Erythroblast (primary cell): ENCODE measurements at regions not wholly inside any gene's neighbourhood (a gene's known extent, or its start where the extent isn't known, plus 50 kb on each side); places are given as distances from the start of the nearest gene placed in this dataset.
"Not testable (repeated sequence)": the region's sequence is repeated elsewhere in the genome, so short reads cannot be mapped to it uniquely, and the experiment has no call there.

ENCODE experiments used
- DNase-seq, 2 experiments: peaks; one replicate each; lab custom pipeline; 2025; lab: John Stamatoyannopoulos, UW
- GATA1 ChIP-seq: IDR thresholded peaks from 2 replicates; pipeline ENCODE4 v1.6.1; 2011; ENCODE audit warnings: low read depth, mild to moderate bottlenecking, control low read depth, low read length, moderate library complexity
- POLR2A ChIP-seq: IDR thresholded peaks from 2 replicates; pipeline ENCODE4 v1.6.1; 2011; ENCODE audit warnings: mild to moderate bottlenecking, low read length

GRCh38 chr6:85017352-85017751, 253.0 kb upstream of the TBX18 start:
- DNase-seq, result no peak
- TF ChIP-seq GATA1, result no peak

- no peak for DNase-seq
- no peak for TF ChIP-seq GATA1
- TF ChIP-seq POLR2A, result no peak
Measured at GRCh38 chr6:85016726-85017125, 252.3 kb upstream of the TBX18 start.

- peak in 1 of 2 experiments; percentile 24 for DNase-seq
- TF ChIP-seq GATA1, result no peak
- TF ChIP-seq POLR2A, result no peak
Measured at GRCh38 chr6:85015396-85015990, 251.1 kb upstream of the TBX18 start.

- TF ChIP-seq POLR2A (no peak), GATA1 (no peak)
Measured at GRCh38 chr6:85010865-85011264, 246.5 kb upstream of the TBX18 start.

GRCh38 chr6:85008296-85009009, 244.1 kb upstream of the TBX18 start:
- TF ChIP-seq POLR2A, result no peak
- TF ChIP-seq GATA1, result no peak
- DNase-seq, result no peak

More at GRCh38 chr6:85010865-85011264, 246.5 kb upstream of the TBX18 start:
- DNase-seq, result no peak

GRCh38 chr6:85006362-85006761, 242.0 kb upstream of the TBX18 start:
- TF ChIP-seq POLR2A (no peak), GATA1 (no peak)
- DNase-seq, result no peak

GRCh38 chr6:85005494-85005893, 241.1 kb upstream of the TBX18 start:
- TF ChIP-seq POLR2A, result no peak
- TF ChIP-seq GATA1, result no peak
- DNase-seq, result no peak

- no peak for TF ChIP-seq POLR2A
- no peak for TF ChIP-seq GATA1
- no peak for DNase-seq
Measured at GRCh38 chr6:85004361-85004995, 240.1 kb upstream of the TBX18 start.

GRCh38 chr6:85002847-85003246, 238.4 kb upstream of the TBX18 start:
- DNase-seq, result no peak
- TF ChIP-seq GATA1 (no peak), POLR2A (no peak)

- DNase-seq, result no peak
- TF ChIP-seq POLR2A (no peak), GATA1 (no peak)
Measured at GRCh38 chr6:85000001-85000400, 235.6 kb upstream of the TBX18 start.

- TF ChIP-seq GATA1, result no peak
- TF ChIP-seq POLR2A, result no peak
- DNase-seq, result no peak
Measured at GRCh38 chr6:84998223-84998622, 233.8 kb upstream of the TBX18 start.

- not testable (repeated sequence) for DNase-seq
Measured at GRCh38 chr6:84988766-84989165, 224.4 kb upstream of the TBX18 start.

- DNase-seq, result not testable (repeated sequence)
Measured at GRCh38 chr6:84985490-84985889, 221.1 kb upstream of the TBX18 start.

- DNase-seq, result no peak
- TF ChIP-seq POLR2A (no peak), GATA1 (no peak)
Measured at GRCh38 chr6:84979541-84979940, 215.1 kb upstream of the TBX18 start.

- TF ChIP-seq GATA1 (no peak), POLR2A (no peak)
Measured at GRCh38 chr6:84977363-84977705, 212.9 kb upstream of the TBX18 start.

More at GRCh38 chr6:84977363-84977705, 212.9 kb upstream of the TBX18 start:
- no peak for DNase-seq
